ENCODE measurements at regions not wholly inside any gene's neighbourhood (a gene's known extent, or its start where the extent isn't known, plus 50 kb on each side); places are given as distances from the start of the nearest gene placed in this dataset.
A peak's percentile ranks its signal among the peaks of the same experiment; 100 is the strongest.

GRCh38 chr18:1732143-1732542 is 827.5 kb downstream of the ADCYAP1 start:
- no peaks in the 10 kb centered on the region for H3K4me1 Mint-ChIP-seq (ENCODE audit: low read depth, unreplicated experiment)
- CTCF ChIA-PET: no interaction called here
- Histone ChIP-seq H3K36me3 (ENCODE audit: control insufficient read depth, insufficient read depth, low read length) (no peaks in the 10 kb centered on the region), H3K4me3 (ENCODE audit: low read depth, low read length) (no peak overlapping the region), H3K27me3 (replicated peaks; ENCODE audit: control insufficient read depth, insufficient read depth, low read length) (no peaks in the 10 kb centered on the region), H3K9me3 (no peaks in the 10 kb centered on the region), H3K4me1 (no peaks in the 10 kb centered on the region)
- no TSS peak for BruUV-seq (replicated peaks)
- no peak overlapping the region for H3K4me3 Mint-ChIP-seq (ENCODE audit: unreplicated experiment)
- POLR2A ChIA-PET: no interaction called here
- H3K27me3 Mint-ChIP-seq (ENCODE audit: insufficient read depth, unreplicated experiment): peaks cover 6% of the 10 kb centered on the region
- TF ChIP-seq, protein P1, sequence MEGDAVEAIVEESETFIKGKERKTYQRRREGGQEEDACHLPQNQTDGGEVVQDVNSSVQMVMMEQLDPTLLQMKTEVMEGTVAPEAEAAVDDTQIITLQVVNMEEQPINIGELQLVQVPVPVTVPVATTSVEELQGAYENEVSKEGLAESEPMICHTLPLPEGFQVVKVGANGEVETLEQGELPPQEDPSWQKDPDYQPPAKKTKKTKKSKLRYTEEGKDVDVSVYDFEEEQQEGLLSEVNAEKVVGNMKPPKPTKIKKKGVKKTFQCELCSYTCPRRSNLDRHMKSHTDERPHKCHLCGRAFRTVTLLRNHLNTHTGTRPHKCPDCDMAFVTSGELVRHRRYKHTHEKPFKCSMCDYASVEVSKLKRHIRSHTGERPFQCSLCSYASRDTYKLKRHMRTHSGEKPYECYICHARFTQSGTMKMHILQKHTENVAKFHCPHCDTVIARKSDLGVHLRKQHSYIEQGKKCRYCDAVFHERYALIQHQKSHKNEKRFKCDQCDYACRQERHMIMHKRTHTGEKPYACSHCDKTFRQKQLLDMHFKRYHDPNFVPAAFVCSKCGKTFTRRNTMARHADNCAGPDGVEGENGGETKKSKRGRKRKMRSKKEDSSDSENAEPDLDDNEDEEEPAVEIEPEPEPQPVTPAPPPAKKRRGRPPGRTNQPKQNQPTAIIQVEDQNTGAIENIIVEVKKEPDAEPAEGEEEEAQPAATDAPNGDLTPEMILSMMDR (IDR thresholded peaks at IDR 0.05; ENCODE audit: insufficient read depth in 1 of 2, low read depth in 1 of 2, low read length in 1 of 2, severe bottlenecking in 1 of 2, unreplicated experiment in 1 of 2): no peak
- no peak overlapping the region for H3K27ac Mint-ChIP-seq (ENCODE audit: unreplicated experiment)
- DNase-seq: no peak
- H3K36me3 Mint-ChIP-seq (ENCODE audit: insufficient read depth, unreplicated experiment): no peaks in the 10 kb centered on the region
- H3K9me3 Mint-ChIP-seq (ENCODE audit: unreplicated experiment): no peaks in the 10 kb centered on the region
- intact Hi-C loops (cut with micrococcal nuclease; ENCODE audit: unreplicated experiment): no loop called here

- no peaks in the 10 kb centered on the region for H3K4me1 ChIP-seq
- Mint-ChIP-seq H3K4me1 (ENCODE audit: low read depth, unreplicated experiment) (no peaks in the 10 kb centered on the region), H3K36me3 (ENCODE audit: insufficient read depth, unreplicated experiment) (no peaks in the 10 kb centered on the region), H3K27ac (ENCODE audit: unreplicated experiment) (no peak overlapping the region), H3K9me3 (ENCODE audit: unreplicated experiment) (no peaks in the 10 kb centered on the region), H3K4me3 (ENCODE audit: unreplicated experiment) (no peak overlapping the region), H3K27me3 (ENCODE audit: insufficient read depth, unreplicated experiment) (peaks cover 8% of the 10 kb centered on the region)
- intact Hi-C loops (cut with micrococcal nuclease; ENCODE audit: unreplicated experiment): no loop called here
- DNase-seq: no peak
- POLR2A ChIA-PET: no interaction called here
- TF ChIP-seq, protein P1 (IDR thresholded peaks at IDR 0.05; ENCODE audit: insufficient read depth in 1 of 2, low read depth in 1 of 2, low read length in 1 of 2, severe bottlenecking in 1 of 2, unreplicated experiment in 1 of 2): no peak
- H3K36me3 ChIP-seq (ENCODE audit: control insufficient read depth, insufficient read depth, low read length): no peaks in the 10 kb centered on the region
- no peak overlapping the region for H3K4me3 ChIP-seq (ENCODE audit: low read depth, low read length)
- CTCF ChIA-PET: no interaction called here
- H3K9me3 ChIP-seq: no peaks in the 10 kb centered on the region
- BruUV-seq (replicated peaks): no TSS peak
- no peaks in the 10 kb centered on the region for H3K27me3 ChIP-seq (replicated peaks; ENCODE audit: control insufficient read depth, insufficient read depth, low read length)
Observed at GRCh38 chr18:1746131-1746530, 825.2 kb downstream of the METTL4 start.

GRCh38 chr18:1751249-1751648 is 820.1 kb downstream of the METTL4 start:
- H3K27ac Mint-ChIP-seq (ENCODE audit: unreplicated experiment): no peak overlapping the region
- no peak overlapping the region for H3K4me3 Mint-ChIP-seq (ENCODE audit: unreplicated experiment)
- TF ChIP-seq, protein P1 (IDR thresholded peaks at IDR 0.05; ENCODE audit: insufficient read depth in 1 of 2, low read depth in 1 of 2, low read length in 1 of 2, severe bottlenecking in 1 of 2, unreplicated experiment in 1 of 2): peak in 1 of 2 experiments; percentile 10
- H3K27me3 ChIP-seq (replicated peaks; ENCODE audit: control insufficient read depth, insufficient read depth, low read length): no peaks in the 10 kb centered on the region
- H3K9me3 Mint-ChIP-seq (ENCODE audit: unreplicated experiment): no peaks in the 10 kb centered on the region
- ChIA-PET POLR2A (no interaction called here), CTCF (interaction anchor here (0.5 kb wide), 1 partner anchor 362 kb away, joined by 3 read pairs; no protein-coding TSS in a partner anchor)
- peaks cover 5% of the 10 kb centered on the region for H3K27me3 Mint-ChIP-seq (ENCODE audit: insufficient read depth, unreplicated experiment)
- intact Hi-C loops (cut with micrococcal nuclease; ENCODE audit: unreplicated experiment): loop anchor here (1.0 to 10.0 kb wide), 3 partner anchors 334 to 791 kb away; no protein-coding TSS in a partner anchor
- H3K36me3 ChIP-seq (ENCODE audit: control insufficient read depth, insufficient read depth, low read length): no peaks in the 10 kb centered on the region
- no peak for DNase-seq
- no peaks in the 10 kb centered on the region for H3K36me3 Mint-ChIP-seq (ENCODE audit: insufficient read depth, unreplicated experiment)
- no TSS peak for BruUV-seq (replicated peaks)
- H3K4me1 Mint-ChIP-seq (ENCODE audit: low read depth, unreplicated experiment): no peaks in the 10 kb centered on the region
- H3K4me3 ChIP-seq (ENCODE audit: low read depth, low read length): no peak overlapping the region
- no peaks in the 10 kb centered on the region for H3K4me1 ChIP-seq
- H3K9me3 ChIP-seq: no peaks in the 10 kb centered on the region

All from Caco-2 (cell line).